ENCODE measurements at regions not wholly inside any gene's neighbourhood (a gene's known extent, or its start where the extent isn't known, plus 50 kb on each side); places are given as distances from the start of the nearest gene placed in this dataset.

DNA sequence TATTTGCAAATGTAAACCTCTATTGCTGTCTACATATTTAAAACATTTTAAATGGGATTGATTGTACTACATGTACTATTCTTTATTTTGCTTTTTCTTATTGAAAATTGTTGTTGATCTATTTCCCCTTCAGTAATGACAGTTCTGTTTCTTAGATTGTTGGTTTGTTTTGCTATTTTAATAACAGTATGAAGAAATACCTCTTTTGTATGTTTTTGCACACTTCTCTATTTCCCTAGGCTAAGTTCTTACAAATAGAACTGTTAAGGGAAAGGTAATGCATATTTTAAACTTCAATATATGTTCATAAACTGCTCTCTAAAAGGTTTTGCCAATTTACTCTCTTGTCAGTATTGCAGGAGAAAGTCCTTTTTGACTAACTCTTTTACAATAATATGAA, 195.0 kb upstream of the PRPS1L1 start:
- TF ChIP-seq, protein P1, sequence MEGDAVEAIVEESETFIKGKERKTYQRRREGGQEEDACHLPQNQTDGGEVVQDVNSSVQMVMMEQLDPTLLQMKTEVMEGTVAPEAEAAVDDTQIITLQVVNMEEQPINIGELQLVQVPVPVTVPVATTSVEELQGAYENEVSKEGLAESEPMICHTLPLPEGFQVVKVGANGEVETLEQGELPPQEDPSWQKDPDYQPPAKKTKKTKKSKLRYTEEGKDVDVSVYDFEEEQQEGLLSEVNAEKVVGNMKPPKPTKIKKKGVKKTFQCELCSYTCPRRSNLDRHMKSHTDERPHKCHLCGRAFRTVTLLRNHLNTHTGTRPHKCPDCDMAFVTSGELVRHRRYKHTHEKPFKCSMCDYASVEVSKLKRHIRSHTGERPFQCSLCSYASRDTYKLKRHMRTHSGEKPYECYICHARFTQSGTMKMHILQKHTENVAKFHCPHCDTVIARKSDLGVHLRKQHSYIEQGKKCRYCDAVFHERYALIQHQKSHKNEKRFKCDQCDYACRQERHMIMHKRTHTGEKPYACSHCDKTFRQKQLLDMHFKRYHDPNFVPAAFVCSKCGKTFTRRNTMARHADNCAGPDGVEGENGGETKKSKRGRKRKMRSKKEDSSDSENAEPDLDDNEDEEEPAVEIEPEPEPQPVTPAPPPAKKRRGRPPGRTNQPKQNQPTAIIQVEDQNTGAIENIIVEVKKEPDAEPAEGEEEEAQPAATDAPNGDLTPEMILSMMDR (conservative IDR thresholded peaks at IDR 0.05; ENCODE audit: low read depth, low read length): no peak
- TF ChIP-seq POLR2A (IDR thresholded peaks at IDR 0.05; ENCODE audit: low read depth, low read length) (no peak), CHD1 (IDR thresholded peaks at IDR 0.05; ENCODE audit: low read depth, low read length) (no peak), MAFK (IDR thresholded peaks at IDR 0.05; ENCODE audit: low read depth, low read length) (no peak), CEBPB (IDR thresholded peaks at IDR 0.05; ENCODE audit: low read depth, low read length) (no peak), RCOR1 (IDR thresholded peaks at IDR 0.05; ENCODE audit: insufficient replicate concordance, low read length) (no peak), SMC3 (IDR thresholded peaks at IDR 0.05; ENCODE audit: low read depth, low read length) (no peak), MAZ (IDR thresholded peaks at IDR 0.05; ENCODE audit: borderline replicate concordance, low read depth, low read length) (no peak)
- TF ChIP-seq, protein P2, sequence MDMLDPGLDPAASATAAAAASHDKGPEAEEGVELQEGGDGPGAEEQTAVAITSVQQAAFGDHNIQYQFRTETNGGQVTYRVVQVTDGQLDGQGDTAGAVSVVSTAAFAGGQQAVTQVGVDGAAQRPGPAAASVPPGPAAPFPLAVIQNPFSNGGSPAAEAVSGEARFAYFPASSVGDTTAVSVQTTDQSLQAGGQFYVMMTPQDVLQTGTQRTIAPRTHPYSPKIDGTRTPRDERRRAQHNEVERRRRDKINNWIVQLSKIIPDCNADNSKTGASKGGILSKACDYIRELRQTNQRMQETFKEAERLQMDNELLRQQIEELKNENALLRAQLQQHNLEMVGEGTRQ (IDR thresholded peaks at IDR 0.05; ENCODE audit: low read depth, low read length): no peak

Data from IMR-90 (cell line).